Femur (tissue), 1 donor: ENCODE measurements at regions not wholly inside any gene's neighbourhood (a gene's known extent, or its start where the extent isn't known, plus 50 kb on each side); places are given as distances from the start of the nearest gene placed in this dataset.
A peak's percentile ranks its signal among the peaks of the same experiment; 100 is the strongest.

ENCODE experiments used
- DNase-seq: peaks from one replicate; pipeline ENCODE4 v3.0.0-alpha.2; 2017

- DNase-seq, result peak; percentile 89
These were observed 155.4 kb upstream of the PDE3A start for GRCh38 chr12:20212658-20213555.

DNA sequence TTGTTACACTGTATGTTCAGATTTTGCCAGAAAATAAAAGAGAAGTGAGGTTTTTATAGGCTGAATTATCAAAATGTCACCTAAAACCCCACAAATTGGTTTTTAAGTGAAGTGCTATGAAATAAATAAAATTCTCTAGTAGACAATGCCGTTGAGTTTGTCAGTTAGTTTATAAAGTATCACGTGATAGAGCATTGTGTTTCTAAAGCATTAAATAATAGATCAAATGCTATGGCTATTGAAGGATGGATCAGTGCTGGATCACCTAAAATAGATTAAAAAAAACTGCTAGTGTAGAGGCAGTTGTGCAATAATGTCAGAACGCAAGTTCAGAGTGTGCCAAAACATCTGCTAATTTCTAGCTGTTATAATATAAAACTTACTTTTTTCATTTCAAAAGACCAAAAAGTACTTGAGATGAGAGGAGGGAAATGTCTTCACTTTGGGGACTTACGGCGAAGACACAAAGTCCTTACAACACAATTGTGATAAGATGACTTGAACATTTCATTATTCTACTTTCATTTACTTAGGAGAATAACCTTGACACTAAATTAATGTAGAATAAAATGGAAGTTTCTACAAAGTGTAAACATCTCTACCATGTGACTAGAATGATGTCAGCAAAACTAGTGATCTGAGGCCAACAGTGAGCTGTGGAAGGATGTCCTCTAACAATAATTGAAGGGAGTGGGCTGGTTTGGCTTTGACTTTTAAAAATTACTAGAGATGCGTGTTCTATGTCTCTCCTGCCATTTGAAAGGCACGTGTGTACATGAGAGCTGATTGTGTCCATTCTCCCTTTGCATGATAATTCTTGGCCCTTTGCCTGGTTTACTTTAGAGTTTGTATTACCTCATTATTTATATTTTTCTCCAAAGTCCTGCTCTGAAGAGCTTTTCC, 154.4 kb upstream of the PDE3A start:
- no peak for DNase-seq

GRCh38 chr12:20220339-20220738, 148.0 kb upstream of the PDE3A start:
- DNase-seq, result no peak

DNA sequence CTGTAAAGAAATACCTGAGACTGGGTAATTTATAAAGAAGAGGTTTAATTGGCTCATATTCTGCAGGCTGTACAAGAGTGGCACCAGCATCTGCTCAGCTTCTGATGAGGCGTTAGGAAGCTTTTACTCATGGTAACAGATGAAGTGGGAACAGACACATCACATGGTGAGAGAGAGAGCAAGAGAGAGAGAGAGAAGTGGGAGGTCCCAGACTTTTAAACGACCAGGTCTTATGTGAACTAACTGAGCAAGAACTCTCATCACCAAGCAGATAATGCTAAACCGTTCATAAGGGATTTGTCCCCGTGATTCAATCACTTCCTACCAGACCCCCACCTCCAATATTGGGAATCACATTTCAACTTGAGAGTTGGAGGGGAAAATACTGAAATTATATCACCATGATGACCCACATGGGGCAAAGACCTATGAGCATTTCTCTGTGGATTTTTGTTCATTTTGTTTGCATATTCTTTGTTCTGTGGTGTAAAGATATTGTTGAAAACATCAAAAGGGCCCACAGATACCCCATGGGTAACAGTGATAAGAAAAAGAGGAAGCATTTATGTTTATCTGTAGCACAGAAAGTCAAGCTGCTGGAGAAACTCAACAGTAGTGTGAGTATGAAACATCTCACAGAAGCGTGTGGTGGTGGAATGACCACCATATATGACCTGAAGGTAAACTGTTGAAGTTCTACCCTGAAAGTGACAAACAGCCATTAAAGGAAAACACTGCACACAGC, 135.2 kb upstream of the PDE3A start:
- no peak for DNase-seq

GRCh38 chr12:20234474-20234873, 133.9 kb upstream of the PDE3A start:
- no peak for DNase-seq

- DNase-seq, result no peak
These were observed 131.2 kb upstream of the PDE3A start for GRCh38 chr12:20237091-20237490.

DNA sequence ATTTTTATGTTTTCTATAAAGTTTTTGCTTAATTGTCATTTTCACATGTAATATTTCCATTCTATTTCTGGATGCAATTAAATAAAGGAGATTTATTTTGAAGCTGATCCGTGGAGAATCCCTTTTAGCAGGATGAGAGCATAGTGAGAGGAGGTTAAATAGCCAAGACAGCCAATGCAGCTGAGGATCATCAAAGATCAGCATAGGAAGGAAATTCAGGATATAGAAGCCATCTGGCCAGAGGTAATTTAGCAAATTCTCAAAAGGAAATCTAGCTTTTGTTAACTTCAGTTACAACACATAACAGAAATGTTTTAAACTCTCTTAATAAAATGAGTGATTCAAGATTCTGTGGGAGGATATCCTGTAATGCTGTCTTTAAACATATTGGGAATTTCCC, 122.8 kb upstream of the PDE3A start:
- DNase-seq, result no peak

DNA sequence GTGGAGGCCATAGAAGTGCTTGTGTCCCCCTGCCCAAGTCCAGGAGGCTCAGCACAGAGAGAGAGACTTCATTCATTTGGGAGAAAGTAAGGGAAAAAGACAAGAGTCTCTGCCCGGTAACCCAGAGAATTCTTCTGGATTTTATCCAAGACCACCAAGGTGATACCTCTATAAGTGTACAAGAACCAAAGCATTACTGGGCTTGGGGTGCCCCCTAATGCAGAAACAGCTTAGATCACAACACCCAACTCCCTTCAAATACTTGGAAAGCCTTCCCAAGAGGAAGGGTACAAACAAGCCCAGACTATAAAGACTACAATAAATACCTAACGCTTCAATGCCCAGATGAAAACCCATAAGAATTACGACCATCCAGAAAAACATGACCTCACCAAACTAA, 119.7 kb upstream of the PDE3A start:
- no peak for DNase-seq

- no peak for DNase-seq
These were observed 117.6 kb upstream of the PDE3A start for GRCh38 chr12:20250761-20251160.

GRCh38 chr12:20257311-20257710, 111.0 kb upstream of the PDE3A start:
- no peak for DNase-seq

- no peak for DNase-seq
These were observed 108.6 kb upstream of the PDE3A start for GRCh38 chr12:20259786-20260185.

DNA sequence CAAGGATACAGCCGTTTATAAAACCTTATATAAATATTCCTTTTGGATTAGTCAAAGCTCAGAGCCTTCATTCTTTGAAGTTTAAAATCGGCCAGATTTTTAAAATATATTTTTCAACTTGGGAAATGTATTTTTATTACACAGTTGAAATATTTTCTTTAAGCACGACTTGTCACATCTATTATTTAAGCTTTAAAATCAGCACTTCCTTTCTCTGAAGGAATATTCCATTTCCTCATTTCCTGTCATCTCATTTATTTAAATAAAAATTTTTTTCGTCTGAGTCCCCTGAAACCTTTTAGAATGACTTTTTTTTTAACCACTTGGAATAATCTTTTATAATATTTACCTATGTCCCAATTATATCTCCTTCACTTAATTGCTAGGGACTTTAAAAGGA, 107.5 kb upstream of the PDE3A start:
- no peak for DNase-seq

- DNase-seq, result no peak
These were observed 106.2 kb upstream of the PDE3A start for GRCh38 chr12:20262119-20262518.

GRCh38 chr12:20264026-20264425, 104.3 kb upstream of the PDE3A start:
- no peak for DNase-seq

- DNase-seq, result no peak
These were observed 103.7 kb upstream of the PDE3A start for GRCh38 chr12:20264608-20265114.

GRCh38 chr12:20268121-20268732, 100.1 kb upstream of the PDE3A start:
- no peak for DNase-seq

DNA sequence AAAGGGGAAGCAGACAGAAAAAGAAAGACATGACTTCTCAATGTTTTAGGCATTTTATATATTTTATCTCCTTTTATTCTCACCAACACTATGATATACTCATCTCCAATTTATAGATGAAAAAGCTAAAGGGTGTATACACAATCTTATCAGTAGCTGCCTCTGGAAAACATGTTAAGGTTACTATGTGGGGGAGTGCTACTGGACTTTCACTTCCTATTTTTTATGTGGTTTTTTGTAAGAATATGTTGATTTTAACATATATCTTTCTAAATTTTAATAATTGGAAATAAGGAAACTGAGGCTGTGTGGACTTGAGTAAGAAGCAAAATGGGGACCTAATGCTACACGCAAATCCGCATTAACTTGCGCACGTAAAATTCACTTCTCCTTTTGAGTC, 99.6 kb upstream of the PDE3A start:
- no peak for DNase-seq

DNA sequence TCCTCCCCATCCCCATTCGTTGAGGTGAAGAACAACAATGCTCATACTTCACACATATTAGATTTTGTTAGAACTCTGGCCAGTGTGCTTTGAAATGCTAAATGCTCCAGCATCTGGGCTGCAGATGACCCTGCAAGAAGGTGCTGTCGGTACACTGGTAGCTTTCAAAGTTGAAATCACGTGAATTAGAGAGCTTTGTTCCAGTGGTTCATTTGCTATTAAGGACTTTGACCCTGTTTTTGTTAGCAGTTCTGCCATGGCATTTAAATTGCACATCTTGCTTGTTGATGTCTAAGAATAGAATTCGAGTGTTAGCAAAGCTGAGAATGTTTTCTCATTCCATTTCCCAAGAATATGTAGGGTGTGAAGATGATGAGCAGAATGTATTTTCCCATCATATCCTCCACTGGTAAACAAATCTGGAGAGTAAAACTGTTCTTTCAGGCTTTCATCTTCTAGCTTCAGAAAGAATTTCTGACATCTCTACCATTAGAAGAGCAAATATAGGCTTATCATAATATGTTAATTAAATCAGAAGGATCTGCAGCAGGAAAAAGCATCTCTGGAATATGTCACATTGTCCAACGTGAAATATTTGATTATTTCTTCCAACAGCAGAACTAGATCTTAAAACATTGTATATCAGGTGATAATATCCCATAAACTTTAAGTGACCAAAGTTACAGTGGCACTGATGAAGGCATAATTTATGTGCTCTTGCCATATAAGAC, 98.8 kb upstream of the PDE3A start:
- DNase-seq, result no peak

DNA sequence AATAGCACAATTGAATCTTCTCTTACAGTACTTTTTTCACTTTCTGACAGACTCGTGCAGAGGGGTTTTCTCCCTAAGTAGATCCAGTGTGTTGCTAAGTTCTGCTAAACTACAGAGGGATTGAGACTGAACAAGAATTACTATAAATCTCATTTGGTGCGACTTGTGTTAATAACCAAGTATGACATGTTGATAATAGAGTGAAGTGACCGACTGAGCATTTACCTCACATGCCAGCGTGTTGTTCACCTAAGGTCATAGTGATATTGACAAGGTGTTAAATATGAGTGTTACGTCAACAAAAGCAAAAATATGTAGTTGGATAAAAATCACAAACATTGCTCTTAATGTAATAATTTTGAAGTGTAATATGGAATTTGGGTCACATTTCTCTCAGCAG, 97.8 kb upstream of the PDE3A start:
- no peak for DNase-seq

- no peak for DNase-seq
These were observed 96.2 kb upstream of the PDE3A start for GRCh38 chr12:20272161-20272560.

DNA sequence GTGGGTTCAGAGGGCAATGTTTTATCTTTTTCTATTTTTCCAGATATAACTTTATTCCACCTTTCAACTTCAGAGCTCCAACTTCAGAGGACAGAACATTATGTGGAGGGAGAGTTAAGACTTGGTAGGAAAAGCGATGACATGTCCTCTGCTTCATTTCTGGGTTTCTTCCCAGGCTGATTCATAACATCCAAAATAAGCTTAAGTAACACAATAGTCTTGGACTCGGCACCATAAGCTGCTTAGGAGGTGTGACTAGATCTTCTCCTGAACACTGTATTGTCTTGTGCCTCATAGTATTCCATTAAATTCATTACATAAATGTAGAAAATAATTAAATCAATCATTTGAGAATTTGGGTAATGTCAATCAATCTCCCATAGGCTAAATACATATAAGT, 95.5 kb upstream of the PDE3A start:
- DNase-seq, result no peak

GRCh38 chr12:20274008-20274407, 94.3 kb upstream of the PDE3A start:
- no peak for DNase-seq
